ENCODE measurements at regions not wholly inside any gene's neighbourhood (a gene's known extent, or its start where the extent isn't known, plus 50 kb on each side); places are given as distances from the start of the nearest gene placed in this dataset.

DNA sequence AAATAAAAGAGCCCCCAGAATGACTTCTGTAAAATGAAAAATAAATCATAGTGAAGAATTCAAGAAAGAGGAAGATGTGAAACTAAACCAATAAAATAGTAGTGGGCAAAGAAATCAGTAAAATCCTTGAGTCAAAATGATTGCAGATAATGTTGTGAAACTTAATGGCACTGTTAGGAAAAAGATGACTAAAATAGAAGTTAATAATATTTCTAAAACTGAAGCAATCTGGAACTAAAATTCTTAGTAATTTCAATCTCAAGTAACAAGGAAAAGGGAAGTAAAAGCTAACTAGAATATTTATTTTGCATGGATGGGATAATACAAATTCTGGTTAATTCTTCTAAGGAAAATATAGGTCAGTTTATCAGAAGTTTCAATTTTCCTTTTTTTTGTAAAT lies 84.6 kb downstream of the TMCO5A start:
- TF ChIP-seq, protein P1, sequence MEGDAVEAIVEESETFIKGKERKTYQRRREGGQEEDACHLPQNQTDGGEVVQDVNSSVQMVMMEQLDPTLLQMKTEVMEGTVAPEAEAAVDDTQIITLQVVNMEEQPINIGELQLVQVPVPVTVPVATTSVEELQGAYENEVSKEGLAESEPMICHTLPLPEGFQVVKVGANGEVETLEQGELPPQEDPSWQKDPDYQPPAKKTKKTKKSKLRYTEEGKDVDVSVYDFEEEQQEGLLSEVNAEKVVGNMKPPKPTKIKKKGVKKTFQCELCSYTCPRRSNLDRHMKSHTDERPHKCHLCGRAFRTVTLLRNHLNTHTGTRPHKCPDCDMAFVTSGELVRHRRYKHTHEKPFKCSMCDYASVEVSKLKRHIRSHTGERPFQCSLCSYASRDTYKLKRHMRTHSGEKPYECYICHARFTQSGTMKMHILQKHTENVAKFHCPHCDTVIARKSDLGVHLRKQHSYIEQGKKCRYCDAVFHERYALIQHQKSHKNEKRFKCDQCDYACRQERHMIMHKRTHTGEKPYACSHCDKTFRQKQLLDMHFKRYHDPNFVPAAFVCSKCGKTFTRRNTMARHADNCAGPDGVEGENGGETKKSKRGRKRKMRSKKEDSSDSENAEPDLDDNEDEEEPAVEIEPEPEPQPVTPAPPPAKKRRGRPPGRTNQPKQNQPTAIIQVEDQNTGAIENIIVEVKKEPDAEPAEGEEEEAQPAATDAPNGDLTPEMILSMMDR (IDR thresholded peaks at IDR 0.05), result no peak
- no peak for TF ChIP-seq POLR2A (IDR thresholded peaks at IDR 0.05)

Data from suprapubic skin (tissue), 3 donors.